ENCODE measurements at regions not wholly inside any gene's neighbourhood (a gene's known extent, or its start where the extent isn't known, plus 50 kb on each side); places are given as distances from the start of the nearest gene placed in this dataset.

DNA sequence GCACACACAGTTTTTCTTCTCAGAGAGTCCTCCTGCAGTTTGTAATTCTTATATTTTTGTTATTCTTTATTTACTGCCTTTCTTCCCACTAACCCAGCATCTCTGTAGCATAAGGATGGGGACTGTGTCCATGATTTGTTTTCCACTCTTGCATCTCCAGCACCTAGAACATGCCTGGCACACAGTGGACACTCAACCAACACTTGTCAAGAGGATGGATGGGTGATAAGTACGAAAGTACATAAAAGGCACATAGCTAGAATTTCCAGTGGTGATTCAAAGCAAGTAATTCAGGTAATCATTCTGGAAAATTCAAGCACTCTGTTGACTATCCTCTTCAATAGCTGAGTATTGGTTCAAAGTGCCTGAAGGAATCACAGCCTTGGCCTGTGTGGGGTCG lies 60.2 kb upstream of the TRIO start:
- TF ChIP-seq, protein P1, sequence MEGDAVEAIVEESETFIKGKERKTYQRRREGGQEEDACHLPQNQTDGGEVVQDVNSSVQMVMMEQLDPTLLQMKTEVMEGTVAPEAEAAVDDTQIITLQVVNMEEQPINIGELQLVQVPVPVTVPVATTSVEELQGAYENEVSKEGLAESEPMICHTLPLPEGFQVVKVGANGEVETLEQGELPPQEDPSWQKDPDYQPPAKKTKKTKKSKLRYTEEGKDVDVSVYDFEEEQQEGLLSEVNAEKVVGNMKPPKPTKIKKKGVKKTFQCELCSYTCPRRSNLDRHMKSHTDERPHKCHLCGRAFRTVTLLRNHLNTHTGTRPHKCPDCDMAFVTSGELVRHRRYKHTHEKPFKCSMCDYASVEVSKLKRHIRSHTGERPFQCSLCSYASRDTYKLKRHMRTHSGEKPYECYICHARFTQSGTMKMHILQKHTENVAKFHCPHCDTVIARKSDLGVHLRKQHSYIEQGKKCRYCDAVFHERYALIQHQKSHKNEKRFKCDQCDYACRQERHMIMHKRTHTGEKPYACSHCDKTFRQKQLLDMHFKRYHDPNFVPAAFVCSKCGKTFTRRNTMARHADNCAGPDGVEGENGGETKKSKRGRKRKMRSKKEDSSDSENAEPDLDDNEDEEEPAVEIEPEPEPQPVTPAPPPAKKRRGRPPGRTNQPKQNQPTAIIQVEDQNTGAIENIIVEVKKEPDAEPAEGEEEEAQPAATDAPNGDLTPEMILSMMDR (IDR thresholded peaks at IDR 0.05; ENCODE audit: low read depth, low read length), result no peak
- TF ChIP-seq EZH2phosphoT487 (IDR thresholded peaks at IDR 0.05; ENCODE audit: low read depth), result no peak
